MM.1S (cell line): ENCODE measurements at regions not wholly inside any gene's neighbourhood (a gene's known extent, or its start where the extent isn't known, plus 50 kb on each side); places are given as distances from the start of the nearest gene placed in this dataset.

Experiments
- DNase-seq: peaks from one replicate; pipeline ENCODE4 v3.0.0-alpha.2; 2015
- H2AFZ ChIP-seq: fragments of 300-600 bp; sonication (generic); 2 replicates; pipeline ENCODE4 v1.6.0; 2016; ENCODE audit warnings: antibody characterized with exemption, low read length
- H3F3A ChIP-seq: fragments of 300-600 bp; sonication (generic); 2 replicates; pipeline ENCODE4 v1.6.1; 2016; ENCODE audit warnings: mild to moderate bottlenecking, antibody characterized with exemption, low read length, moderate library complexity, mixed read lengths; ENCODE audit not compliant: insufficient read depth
- H3K27ac ChIP-seq: fragments of 300-600 bp; sonication (generic); 2 replicates; pipeline ENCODE4 v1.5.1; 2016; ENCODE audit warnings: mild to moderate bottlenecking, low read length
- H3K27me3 ChIP-seq: fragments of 300-600 bp; sonication (generic); replicated peaks from 2 replicates; pipeline ENCODE4 v1.6.0; 2016; ENCODE audit warnings: low read length; ENCODE audit not compliant: insufficient read depth
- H3K36me3 ChIP-seq: fragments of 300-600 bp; sonication (generic); replicated peaks from 2 replicates; pipeline ENCODE4 v1.6.1; 2016; ENCODE audit warnings: mild to moderate bottlenecking, low read length, mixed read lengths; ENCODE audit not compliant: insufficient read depth
- H3K4me1 ChIP-seq: fragments of 300-600 bp; sonication (generic); 2 replicates; pipeline ENCODE4 v1.6.1; 2016; ENCODE audit warnings: low read length, mixed read lengths
- H3K4me2 ChIP-seq: fragments of 300-600 bp; sonication (generic); 2 replicates; pipeline ENCODE4 v1.6.0; 2016; ENCODE audit warnings: low read depth, low read length
- H3K4me3 ChIP-seq: fragments of 300-600 bp; sonication (generic); 2 replicates; pipeline ENCODE4 v1.5.1; 2016; ENCODE audit warnings: low read length, mixed read lengths
- H3K79me2 ChIP-seq: fragments of 300-600 bp; sonication (generic); 2 replicates; pipeline ENCODE4 v1.6.1; 2016; ENCODE audit warnings: mixed run types, low read length, mixed read lengths
- H3K9ac ChIP-seq: fragments of 300-600 bp; sonication (generic); 2 replicates; pipeline ENCODE4 v1.6.1; 2016; ENCODE audit warnings: low read length, mixed read lengths
- H3K9me2 ChIP-seq: fragments of 300-600 bp; sonication (generic); replicated peaks from 2 replicates; pipeline ENCODE4 v1.6.1; 2016; ENCODE audit warnings: mild to moderate bottlenecking, low read length, mixed read lengths; ENCODE audit not compliant: insufficient read depth
- H3K9me3 ChIP-seq: fragments of 300-600 bp; sonication (generic); replicated peaks from 2 replicates; pipeline ENCODE4 v1.6.1; 2016; ENCODE audit warnings: mild to moderate bottlenecking, low read length, mixed read lengths; ENCODE audit not compliant: insufficient read depth
- H4K20me1 ChIP-seq: fragments of 300-600 bp; sonication (generic); 2 replicates; pipeline ENCODE4 v1.6.1; 2016; ENCODE audit warnings: mild to moderate bottlenecking, low read length, moderate library complexity, mixed read lengths; ENCODE audit not compliant: insufficient read depth
- CTCF ChIP-seq: fragments of 300-600 bp; sonication (generic); IDR thresholded peaks from 2 replicates; pipeline ENCODE4 v1.5.1; 2016; ENCODE audit warnings: antibody characterized with exemption, low read length, mixed read lengths
- EZH2 ChIP-seq: fragments of 300-600 bp; sonication (generic); optimal IDR thresholded peaks from 2 replicates; pipeline ENCODE3; 2017; ENCODE audit warnings: low read depth, mild to moderate bottlenecking, antibody characterized with exemption, low read length, mixed read lengths
- EZH2phosphoT487 ChIP-seq: fragments of 300-600 bp; sonication (generic); IDR thresholded peaks from 2 replicates; pipeline ENCODE4 v1.6.1; 2018; ENCODE audit warnings: antibody characterized with exemption, low read length

- Histone ChIP-seq H3K4me1 (no peaks in the 10 kb centered on the region), H3F3A (no peaks in the 10 kb centered on the region), H4K20me1 (no peaks in the 10 kb centered on the region), H2AFZ (no peak overlapping the region), H3K9me2 (no peaks in the 10 kb centered on the region), H3K79me2 (no peaks in the 10 kb centered on the region), H3K9me3 (no peaks in the 10 kb centered on the region), H3K4me2 (no peak overlapping the region), H3K9ac (no peak overlapping the region), H3K27me3 (no peaks in the 10 kb centered on the region), H3K4me3 (no peak overlapping the region), H3K27ac (no peak overlapping the region), H3K36me3 (no peaks in the 10 kb centered on the region)
- DNase-seq = no peak
- TF ChIP-seq EZH2phosphoT487 (no peak), CTCF (no peak), EZH2 (no peak)
Measured at GRCh38 chr1:217244971-217245370, 385.9 kb downstream of the GPATCH2 start.

- no peak for DNase-seq
- H3K36me3 ChIP-seq = no peaks in the 10 kb centered on the region
- no peaks in the 10 kb centered on the region for H3K79me2 ChIP-seq
- H3K4me3 ChIP-seq = no peak overlapping the region
- no peak overlapping the region for H3K27ac ChIP-seq
- H4K20me1 ChIP-seq = no peaks in the 10 kb centered on the region
- H3K9me3 ChIP-seq = no peaks in the 10 kb centered on the region
- H3K4me1 ChIP-seq = no peaks in the 10 kb centered on the region
- TF ChIP-seq EZH2phosphoT487 (no peak), CTCF (no peak), EZH2 (no peak)
- no peak overlapping the region for H2AFZ ChIP-seq
- H3F3A ChIP-seq = no peaks in the 10 kb centered on the region
- no peak overlapping the region for H3K9ac ChIP-seq
- H3K27me3 ChIP-seq = no peaks in the 10 kb centered on the region
- H3K4me2 ChIP-seq = no peak overlapping the region
- no peaks in the 10 kb centered on the region for H3K9me2 ChIP-seq
Measured at GRCh38 chr1:217240656-217241055, 390.2 kb downstream of the GPATCH2 start.

GRCh38 chr1:217238945-217239344, 391.9 kb downstream of the GPATCH2 start:
- Histone ChIP-seq H3K9ac (no peak overlapping the region), H3F3A (no peaks in the 10 kb centered on the region), H4K20me1 (no peaks in the 10 kb centered on the region), H3K79me2 (no peaks in the 10 kb centered on the region), H3K9me2 (no peaks in the 10 kb centered on the region), H3K9me3 (no peaks in the 10 kb centered on the region), H3K4me2 (no peak overlapping the region), H3K27ac (no peak overlapping the region), H3K4me1 (no peaks in the 10 kb centered on the region), H3K27me3 (no peaks in the 10 kb centered on the region), H2AFZ (no peak overlapping the region), H3K4me3 (no peak overlapping the region), H3K36me3 (no peaks in the 10 kb centered on the region)
- DNase-seq = no peak
- no peak for TF ChIP-seq EZH2
- TF ChIP-seq EZH2phosphoT487 = no peak
- TF ChIP-seq CTCF = no peak

- Histone ChIP-seq H3K4me1 (no peaks in the 10 kb centered on the region), H3F3A (no peaks in the 10 kb centered on the region), H3K36me3 (no peaks in the 10 kb centered on the region), H3K9me2 (no peaks in the 10 kb centered on the region), H3K9ac (no peak overlapping the region), H3K4me2 (no peak overlapping the region), H3K79me2 (no peaks in the 10 kb centered on the region), H3K27ac (no peak overlapping the region), H3K4me3 (no peak overlapping the region), H2AFZ (no peak overlapping the region), H3K27me3 (no peaks in the 10 kb centered on the region), H4K20me1 (no peaks in the 10 kb centered on the region), H3K9me3 (no peaks in the 10 kb centered on the region)
- TF ChIP-seq EZH2 (no peak), EZH2phosphoT487 (no peak), CTCF (no peak)
- no peak for DNase-seq
Measured at GRCh38 chr1:217230412-217230811, 400.5 kb downstream of the GPATCH2 start.
